Fibroblast of peridontal ligament (primary cell): ENCODE measurements at regions not wholly inside any gene's neighbourhood (a gene's known extent, or its start where the extent isn't known, plus 50 kb on each side); places are given as distances from the start of the nearest gene placed in this dataset.
"Not testable (repeated sequence)": the region's sequence is repeated elsewhere in the genome, so short reads cannot be mapped to it uniquely, and the experiment has no call there.

Experiments used
- DNase-seq: peaks from one replicate; pipeline ENCODE4 v3.0.0-alpha.2; 2010; ENCODE audit errors: extremely low read depth

- DNase-seq, result no peak
These were observed 433.6 kb upstream of the FRG1 start for GRCh38 chr4:189507060-189507459.

GRCh38 chr4:189510601-189511000, 430.1 kb upstream of the FRG1 start:
- no peak for DNase-seq

- no peak for DNase-seq
These were observed 429.1 kb upstream of the FRG1 start for GRCh38 chr4:189511581-189511980.

GRCh38 chr4:189513421-189513820, 427.3 kb upstream of the FRG1 start:
- no peak for DNase-seq

GRCh38 chr4:189514209-189514608, 426.5 kb upstream of the FRG1 start:
- DNase-seq, result no peak

GRCh38 chr4:189516902-189517301, 423.8 kb upstream of the FRG1 start:
- DNase-seq, result no peak

GRCh38 chr4:189519186-189519585, 421.5 kb upstream of the FRG1 start:
- DNase-seq, result no peak

- DNase-seq, result no peak
These were observed 415.4 kb upstream of the FRG1 start for GRCh38 chr4:189525304-189525703.

GRCh38 chr4:189530848-189531247, 409.8 kb upstream of the FRG1 start:
- no peak for DNase-seq

GRCh38 chr4:189533603-189534002, 407.1 kb upstream of the FRG1 start:
- peak; percentile 5 for DNase-seq

- no peak for DNase-seq
These were observed 393.1 kb upstream of the FRG1 start for GRCh38 chr4:189547559-189547958.

GRCh38 chr4:189548484-189549125, 392.1 kb upstream of the FRG1 start:
- no peak for DNase-seq

- DNase-seq, result not testable (repeated sequence)
These were observed 388.6 kb upstream of the FRG1 start for GRCh38 chr4:189551931-189552670.

- not testable (repeated sequence) for DNase-seq
These were observed 380.1 kb upstream of the FRG1 start for GRCh38 chr4:189560605-189561004.

GRCh38 chr4:189563751-189564150, 376.9 kb upstream of the FRG1 start:
- DNase-seq, result not testable (repeated sequence)

- DNase-seq, result not testable (repeated sequence)
These were observed 374.4 kb upstream of the FRG1 start for GRCh38 chr4:189566271-189566670.

- not testable (repeated sequence) for DNase-seq
These were observed 373.8 kb upstream of the FRG1 start for GRCh38 chr4:189566900-189567299.

GRCh38 chr4:189579645-189580044, 361.0 kb upstream of the FRG1 start:
- DNase-seq, result not testable (repeated sequence)

GRCh38 chr4:189586908-189587632, 353.6 kb upstream of the FRG1 start:
- DNase-seq, result not testable (repeated sequence)

- not testable (repeated sequence) for DNase-seq
These were observed 351.5 kb upstream of the FRG1 start for GRCh38 chr4:189589201-189589600.

GRCh38 chr4:189592890-189593289, 347.8 kb upstream of the FRG1 start:
- no peak for DNase-seq

GRCh38 chr4:189597341-189597740, 343.3 kb upstream of the FRG1 start:
- no peak for DNase-seq

- DNase-seq, result no peak
These were observed 340.4 kb upstream of the FRG1 start for GRCh38 chr4:189600264-189600663.
